GF-D8 (cell line): ENCODE measurements at regions not wholly inside any gene's neighbourhood (a gene's known extent, or its start where the extent isn't known, plus 50 kb on each side); places are given as distances from the start of the nearest gene placed in this dataset.

Source experiments
- DNase-seq: peaks from one replicate; lab custom pipeline; 2025; lab: John Stamatoyannopoulos, UW

GRCh38 chr5:23367874-23368273 lies 139.5 kb upstream of the PRDM9 start:
- DNase-seq, result no peak

- DNase-seq, result no peak
Observed at GRCh38 chr5:23353286-23353685, 154.1 kb upstream of the PRDM9 start.

GRCh38 chr5:23352446-23352845 lies 155.0 kb upstream of the PRDM9 start:
- DNase-seq, result no peak

GRCh38 chr5:23343121-23343520 lies 164.3 kb upstream of the PRDM9 start:
- no peak for DNase-seq

- DNase-seq, result no peak
Observed at GRCh38 chr5:23332650-23333251, 174.7 kb upstream of the PRDM9 start.

- no peak for DNase-seq
Observed at GRCh38 chr5:23330726-23331125, 176.7 kb upstream of the PRDM9 start.

- DNase-seq, result no peak
Observed at GRCh38 chr5:23319901-23320300, 187.5 kb upstream of the PRDM9 start.

GRCh38 chr5:23318960-23319359 lies 188.4 kb upstream of the PRDM9 start:
- DNase-seq, result no peak

- DNase-seq, result no peak
Observed at GRCh38 chr5:23318166-23318565, 189.2 kb upstream of the PRDM9 start.

- DNase-seq, result no peak
Observed at GRCh38 chr5:23316060-23316591, 191.3 kb upstream of the PRDM9 start.

- DNase-seq, result no peak
Observed at GRCh38 chr5:23314827-23315226, 192.6 kb upstream of the PRDM9 start.

GRCh38 chr5:23305055-23305454 lies 202.4 kb upstream of the PRDM9 start:
- no peak for DNase-seq

- DNase-seq, result no peak
Observed at GRCh38 chr5:23303836-23304235, 203.6 kb upstream of the PRDM9 start.

- DNase-seq, result no peak
Observed at GRCh38 chr5:23303435-23303834, 204.0 kb upstream of the PRDM9 start.

GRCh38 chr5:23302438-23302837 lies 205.0 kb upstream of the PRDM9 start:
- DNase-seq, result no peak

GRCh38 chr5:23289162-23289561 lies 218.2 kb upstream of the PRDM9 start:
- no peak for DNase-seq

- no peak for DNase-seq
Observed at GRCh38 chr5:23284656-23285055, 222.8 kb upstream of the PRDM9 start.

GRCh38 chr5:23274171-23274570 lies 233.2 kb upstream of the PRDM9 start:
- no peak for DNase-seq

- no peak for DNase-seq
Observed at GRCh38 chr5:23269981-23270380, 237.4 kb upstream of the PRDM9 start.

GRCh38 chr5:23268136-23268535 lies 239.3 kb upstream of the PRDM9 start:
- DNase-seq, result no peak

GRCh38 chr5:23260621-23261020 lies 246.8 kb upstream of the PRDM9 start:
- no peak for DNase-seq

- DNase-seq, result no peak
Observed at GRCh38 chr5:23257656-23258055, 249.8 kb upstream of the PRDM9 start.

- no peak for DNase-seq
Observed at GRCh38 chr5:23253621-23254198, 253.7 kb upstream of the PRDM9 start.

- no peak for DNase-seq
Observed at GRCh38 chr5:23242891-23243290, 264.5 kb upstream of the PRDM9 start.
